ENCODE measurements at regions not wholly inside any gene's neighbourhood (a gene's known extent, or its start where the extent isn't known, plus 50 kb on each side); places are given as distances from the start of the nearest gene placed in this dataset.
"Not testable (repeated sequence)": the region's sequence is repeated elsewhere in the genome, so short reads cannot be mapped to it uniquely, and the experiment has no call there.

- TF ChIP-seq, protein P1, sequence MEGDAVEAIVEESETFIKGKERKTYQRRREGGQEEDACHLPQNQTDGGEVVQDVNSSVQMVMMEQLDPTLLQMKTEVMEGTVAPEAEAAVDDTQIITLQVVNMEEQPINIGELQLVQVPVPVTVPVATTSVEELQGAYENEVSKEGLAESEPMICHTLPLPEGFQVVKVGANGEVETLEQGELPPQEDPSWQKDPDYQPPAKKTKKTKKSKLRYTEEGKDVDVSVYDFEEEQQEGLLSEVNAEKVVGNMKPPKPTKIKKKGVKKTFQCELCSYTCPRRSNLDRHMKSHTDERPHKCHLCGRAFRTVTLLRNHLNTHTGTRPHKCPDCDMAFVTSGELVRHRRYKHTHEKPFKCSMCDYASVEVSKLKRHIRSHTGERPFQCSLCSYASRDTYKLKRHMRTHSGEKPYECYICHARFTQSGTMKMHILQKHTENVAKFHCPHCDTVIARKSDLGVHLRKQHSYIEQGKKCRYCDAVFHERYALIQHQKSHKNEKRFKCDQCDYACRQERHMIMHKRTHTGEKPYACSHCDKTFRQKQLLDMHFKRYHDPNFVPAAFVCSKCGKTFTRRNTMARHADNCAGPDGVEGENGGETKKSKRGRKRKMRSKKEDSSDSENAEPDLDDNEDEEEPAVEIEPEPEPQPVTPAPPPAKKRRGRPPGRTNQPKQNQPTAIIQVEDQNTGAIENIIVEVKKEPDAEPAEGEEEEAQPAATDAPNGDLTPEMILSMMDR (IDR thresholded peaks at IDR 0.05; ENCODE audit: borderline replicate concordance, extremely low read depth, low read length, poor library complexity, severe bottlenecking), result not testable (repeated sequence)
- TF ChIP-seq EZH2 (IDR thresholded peaks at IDR 0.05; ENCODE audit: borderline replicate concordance, low read depth, low read length, severe bottlenecking), result not testable (repeated sequence)
These were observed 1558.3 kb upstream of the CDH9 start for GRCh38 chr5:28596707-28597106.

All from DND-41 (cell line).